Thyroid gland (tissue), 4 donors: ENCODE measurements at regions not wholly inside any gene's neighbourhood (a gene's known extent, or its start where the extent isn't known, plus 50 kb on each side); places are given as distances from the start of the nearest gene placed in this dataset.
"Not testable (repeated sequence)": the region's sequence is repeated elsewhere in the genome, so short reads cannot be mapped to it uniquely, and the experiment has no call there.

Source experiments
- POLR2A ChIP-seq, 2 donors: fragments of 450-650 bp; IDR thresholded peaks; one replicate each; pipeline ENCODE4 v1.6.1; 2017; ENCODE audit warnings: antibody characterized with exemption in 2 of 2, mild to moderate bottlenecking in 2 of 2, moderate library complexity in 1 of 2
- TF ChIP-seq, protein P1 (sequence below), 6 experiments: fragments of 200-600 bp in 3 of 6; fragments of 450-650 bp in 3 of 6; sonication (generic) in 3 of 6; IDR thresholded peaks; one replicate each; pipeline ENCODE4 v1.5.1; 2016 to 2019; ENCODE audit warnings: antibody characterized with exemption in 6 of 6, mild to moderate bottlenecking in 2 of 6, inconsistent platforms in 1 of 6, moderate library complexity in 1 of 6

DNA sequence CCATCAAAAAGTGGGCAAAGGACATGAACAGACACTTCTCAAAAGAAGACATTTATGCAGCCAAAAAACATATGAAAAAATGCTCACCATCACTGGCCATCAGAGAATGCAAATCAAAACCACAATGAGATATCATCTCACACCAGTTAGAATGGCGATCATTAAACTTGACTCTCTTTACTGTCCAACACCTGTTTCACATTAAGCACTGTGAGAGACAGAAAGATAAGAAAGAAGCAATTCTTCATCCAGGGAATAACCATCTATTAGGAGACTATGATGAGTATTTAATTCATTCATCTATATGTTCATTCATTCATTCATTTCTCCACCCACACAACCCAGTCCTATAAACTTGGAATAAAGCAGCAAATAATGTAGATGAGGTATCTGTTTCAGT, 334.3 kb downstream of the C12orf75 start:
- TF ChIP-seq, protein P1, sequence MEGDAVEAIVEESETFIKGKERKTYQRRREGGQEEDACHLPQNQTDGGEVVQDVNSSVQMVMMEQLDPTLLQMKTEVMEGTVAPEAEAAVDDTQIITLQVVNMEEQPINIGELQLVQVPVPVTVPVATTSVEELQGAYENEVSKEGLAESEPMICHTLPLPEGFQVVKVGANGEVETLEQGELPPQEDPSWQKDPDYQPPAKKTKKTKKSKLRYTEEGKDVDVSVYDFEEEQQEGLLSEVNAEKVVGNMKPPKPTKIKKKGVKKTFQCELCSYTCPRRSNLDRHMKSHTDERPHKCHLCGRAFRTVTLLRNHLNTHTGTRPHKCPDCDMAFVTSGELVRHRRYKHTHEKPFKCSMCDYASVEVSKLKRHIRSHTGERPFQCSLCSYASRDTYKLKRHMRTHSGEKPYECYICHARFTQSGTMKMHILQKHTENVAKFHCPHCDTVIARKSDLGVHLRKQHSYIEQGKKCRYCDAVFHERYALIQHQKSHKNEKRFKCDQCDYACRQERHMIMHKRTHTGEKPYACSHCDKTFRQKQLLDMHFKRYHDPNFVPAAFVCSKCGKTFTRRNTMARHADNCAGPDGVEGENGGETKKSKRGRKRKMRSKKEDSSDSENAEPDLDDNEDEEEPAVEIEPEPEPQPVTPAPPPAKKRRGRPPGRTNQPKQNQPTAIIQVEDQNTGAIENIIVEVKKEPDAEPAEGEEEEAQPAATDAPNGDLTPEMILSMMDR (IDR thresholded peaks at IDR 0.05) = not testable (repeated sequence)
- TF ChIP-seq POLR2A (IDR thresholded peaks at IDR 0.05) = not testable (repeated sequence)
